ENCODE measurements at regions not wholly inside any gene's neighbourhood (a gene's known extent, or its start where the extent isn't known, plus 50 kb on each side); places are given as distances from the start of the nearest gene placed in this dataset.
"Not testable (repeated sequence)": the region's sequence is repeated elsewhere in the genome, so short reads cannot be mapped to it uniquely, and the experiment has no call there.

- H3K27ac ChIP-seq: no peak overlapping the region
- TF ChIP-seq ZFX (IDR thresholded peaks at IDR 0.05) (no peak), CTCF (conservative IDR thresholded peaks at IDR 0.05) (no peak)
Measured at GRCh38 chr13:110820322-110820721, 94.5 kb downstream of the ANKRD10 start.

- not testable (repeated sequence) for H3K27ac ChIP-seq
Measured at GRCh38 chr13:110821837-110822668, 92.8 kb downstream of the ANKRD10 start.

- H3K27ac ChIP-seq: no peak overlapping the region
- TF ChIP-seq ZFX (IDR thresholded peaks at IDR 0.05): no peak
- TF ChIP-seq CTCF (conservative IDR thresholded peaks at IDR 0.05): no peak
Measured at GRCh38 chr13:110822669-110822945, 92.3 kb downstream of the ANKRD10 start.

- H3K27ac ChIP-seq: no peak overlapping the region
- TF ChIP-seq ZFX (IDR thresholded peaks at IDR 0.05): no peak
- no peak for TF ChIP-seq CTCF (conservative IDR thresholded peaks at IDR 0.05)
Measured at GRCh38 chr13:110824702-110825300, 90.1 kb downstream of the ANKRD10 start.

GRCh38 chr13:110825516-110825915, 89.4 kb downstream of the ANKRD10 start:
- no peak overlapping the region for H3K27ac ChIP-seq
- TF ChIP-seq ZFX (IDR thresholded peaks at IDR 0.05): no peak
- no peak for TF ChIP-seq CTCF (conservative IDR thresholded peaks at IDR 0.05)

GRCh38 chr13:110826101-110826500, 88.8 kb downstream of the ANKRD10 start:
- TF ChIP-seq ZFX (IDR thresholded peaks at IDR 0.05) (no peak), CTCF (conservative IDR thresholded peaks at IDR 0.05) (no peak)
- no peak overlapping the region for H3K27ac ChIP-seq

GRCh38 chr13:110826861-110827672, 87.8 kb downstream of the ANKRD10 start:
- TF ChIP-seq ZFX (IDR thresholded peaks at IDR 0.05): no peak
- TF ChIP-seq CTCF (conservative IDR thresholded peaks at IDR 0.05): no peak

More at GRCh38 chr13:110826861-110827672, 87.8 kb downstream of the ANKRD10 start:
- no peak overlapping the region for H3K27ac ChIP-seq

All from C4-2B (cell line).